ENCODE measurements at regions not wholly inside any gene's neighbourhood (a gene's known extent, or its start where the extent isn't known, plus 50 kb on each side); places are given as distances from the start of the nearest gene placed in this dataset.

DNA sequence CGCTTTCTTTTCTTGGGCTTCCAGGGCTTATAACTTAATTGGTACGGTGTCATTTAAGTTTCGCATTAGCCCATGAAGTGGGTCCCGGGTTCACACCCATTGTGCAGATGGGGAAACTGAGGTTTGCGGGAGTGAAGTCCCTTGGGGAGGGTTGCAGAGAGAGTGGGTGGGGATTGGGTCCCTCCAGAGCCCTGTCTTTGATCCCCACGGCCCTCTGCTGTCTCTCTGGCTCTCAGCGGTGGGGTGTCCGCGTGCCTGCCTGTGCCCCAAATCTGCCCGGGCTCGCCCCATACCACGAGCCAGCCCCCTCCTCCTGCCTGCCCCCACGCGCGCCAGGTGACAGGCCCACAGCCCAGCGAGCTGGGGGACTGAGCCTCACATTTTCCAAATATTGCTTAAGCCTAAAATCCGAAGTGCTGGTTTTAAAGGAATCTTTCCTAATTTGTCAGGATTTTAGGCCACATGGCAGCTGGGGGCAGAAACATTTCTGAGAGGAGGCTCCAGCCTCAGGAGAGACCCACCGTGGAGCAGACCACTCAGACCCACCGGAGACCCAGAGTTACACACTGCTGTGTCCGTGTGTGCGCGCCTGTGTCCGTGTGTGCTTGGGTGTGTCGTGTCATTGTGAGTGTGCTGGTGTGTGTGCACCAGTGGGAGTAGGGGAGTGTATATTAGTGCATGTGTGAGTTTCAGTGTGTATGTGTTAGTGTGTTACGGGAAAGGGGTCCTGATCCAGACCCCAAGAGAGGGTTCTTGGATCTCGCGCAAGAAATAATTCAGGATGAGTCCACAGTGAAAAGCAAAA lies 159.5 kb upstream of the IER5L start:
- no peak for DNase-seq

DNA sequence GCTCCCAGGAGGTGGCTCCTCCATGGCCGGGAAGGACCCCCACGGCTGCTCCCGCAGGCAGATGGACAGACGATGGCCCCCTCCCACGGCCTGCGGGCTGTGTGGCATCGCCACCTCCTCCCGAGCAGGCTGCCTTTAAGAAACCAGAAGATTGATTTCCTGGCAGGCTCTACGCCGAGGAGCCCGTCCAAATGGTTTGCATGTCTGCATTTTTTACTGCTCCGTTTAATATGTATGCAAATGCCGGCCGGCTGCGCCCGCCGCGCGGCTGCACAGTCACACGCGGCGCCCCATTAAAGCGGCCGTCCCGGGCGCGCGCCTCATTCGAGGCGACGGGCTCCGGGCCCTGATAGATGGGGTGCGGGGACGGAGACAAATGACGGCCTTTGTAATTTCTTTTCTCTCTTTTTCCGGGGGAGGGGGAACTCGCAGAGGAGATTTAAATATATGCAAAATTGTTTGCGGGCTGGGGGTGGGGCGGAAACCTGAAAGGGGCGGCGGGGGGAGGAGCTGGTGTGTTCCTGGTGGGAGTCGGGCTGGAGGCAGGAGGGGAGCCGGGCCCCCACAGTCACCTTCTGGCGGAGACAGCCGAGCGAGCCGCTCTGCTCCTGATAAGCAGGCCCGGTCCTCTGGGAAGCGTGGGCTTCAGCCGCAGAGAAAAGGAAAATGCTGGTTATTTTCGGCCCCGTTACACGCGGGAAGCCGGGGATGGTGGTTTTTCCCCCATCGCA lies 158.7 kb upstream of the IER5L start:
- DNase-seq, result peak; percentile 50

GRCh38 chr9:129336130-129336528 lies 158.1 kb upstream of the IER5L start:
- peak; percentile 44 for DNase-seq

DNA sequence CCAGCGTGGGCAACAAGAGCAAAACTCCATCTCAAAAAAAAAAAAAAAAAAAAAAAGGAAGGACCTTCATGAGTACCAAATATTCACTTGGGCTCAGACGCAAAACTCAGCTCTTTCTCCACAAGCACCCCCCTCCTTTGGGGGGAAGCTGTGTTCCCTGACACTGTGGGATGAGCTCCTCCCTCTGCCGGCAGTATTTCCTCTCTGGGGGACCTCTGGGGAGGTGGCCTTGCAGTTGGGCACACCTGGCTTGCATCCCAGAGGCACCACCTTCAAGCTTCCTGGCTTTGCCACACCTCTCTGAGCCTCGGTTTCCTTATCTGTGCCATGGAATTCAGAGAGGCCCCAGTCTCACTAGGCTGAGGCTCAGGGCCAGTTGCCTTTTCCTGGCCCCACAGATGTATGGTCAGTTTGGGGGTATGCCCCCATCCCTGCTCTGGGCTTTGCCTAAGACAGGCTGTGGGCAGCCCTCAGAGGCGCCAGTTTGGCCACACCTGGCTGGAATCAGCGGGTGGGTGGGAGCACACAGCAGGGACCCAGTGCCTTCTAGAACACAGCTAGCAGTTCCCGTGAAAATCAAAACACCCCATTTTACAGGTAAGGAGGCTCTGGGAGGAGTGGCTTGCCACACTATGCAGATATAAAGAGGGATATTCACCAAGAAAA lies 157.5 kb upstream of the IER5L start:
- no peak for DNase-seq

DNA sequence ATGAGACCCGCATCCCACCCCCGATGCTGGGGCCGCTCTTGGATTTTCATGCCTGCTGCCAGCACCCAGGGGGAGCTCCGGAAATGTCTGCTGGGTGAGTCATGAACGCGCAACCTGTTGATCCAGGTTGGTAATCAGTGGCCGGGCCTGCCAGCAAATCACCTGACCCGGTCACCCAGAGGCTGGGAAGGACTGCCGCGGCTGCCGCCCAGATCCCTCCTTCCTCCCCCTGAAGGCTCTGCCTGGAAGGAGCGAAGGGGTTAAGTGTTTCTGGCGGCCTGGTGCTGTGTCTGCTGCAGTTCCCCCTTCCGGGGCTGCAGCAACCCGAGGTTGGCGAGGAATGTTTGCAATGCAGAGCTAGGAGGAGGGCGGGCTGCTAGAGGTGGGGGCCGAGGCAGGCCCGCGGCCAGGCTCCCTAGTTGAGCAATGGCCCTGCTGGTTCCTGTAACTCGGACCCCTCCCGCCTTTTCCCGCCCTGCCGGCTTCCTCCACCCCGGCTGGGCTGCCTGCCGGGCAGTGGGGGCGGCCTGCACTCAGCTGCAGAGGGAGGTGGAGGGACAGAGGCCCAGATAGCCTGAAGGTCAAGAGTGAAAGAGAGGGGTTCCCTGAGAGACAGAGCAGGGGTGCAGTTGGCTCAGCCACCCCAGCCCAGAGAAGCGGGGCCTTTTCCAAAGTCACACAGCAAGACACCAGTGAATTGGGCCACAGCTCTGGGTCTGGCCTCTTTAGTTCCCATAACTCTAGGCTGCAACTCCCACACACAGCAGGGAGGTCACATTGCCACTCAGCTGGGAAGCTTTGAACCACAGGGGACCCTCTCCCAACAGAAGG lies 156.3 kb upstream of the IER5L start:
- DNase-seq, result peak; percentile 96

GRCh38 chr9:129333617-129334104 lies 155.6 kb upstream of the IER5L start:
- DNase-seq, result no peak

- DNase-seq, result no peak
Observed at GRCh38 chr9:129332581-129332980, 154.5 kb upstream of the IER5L start.

DNA sequence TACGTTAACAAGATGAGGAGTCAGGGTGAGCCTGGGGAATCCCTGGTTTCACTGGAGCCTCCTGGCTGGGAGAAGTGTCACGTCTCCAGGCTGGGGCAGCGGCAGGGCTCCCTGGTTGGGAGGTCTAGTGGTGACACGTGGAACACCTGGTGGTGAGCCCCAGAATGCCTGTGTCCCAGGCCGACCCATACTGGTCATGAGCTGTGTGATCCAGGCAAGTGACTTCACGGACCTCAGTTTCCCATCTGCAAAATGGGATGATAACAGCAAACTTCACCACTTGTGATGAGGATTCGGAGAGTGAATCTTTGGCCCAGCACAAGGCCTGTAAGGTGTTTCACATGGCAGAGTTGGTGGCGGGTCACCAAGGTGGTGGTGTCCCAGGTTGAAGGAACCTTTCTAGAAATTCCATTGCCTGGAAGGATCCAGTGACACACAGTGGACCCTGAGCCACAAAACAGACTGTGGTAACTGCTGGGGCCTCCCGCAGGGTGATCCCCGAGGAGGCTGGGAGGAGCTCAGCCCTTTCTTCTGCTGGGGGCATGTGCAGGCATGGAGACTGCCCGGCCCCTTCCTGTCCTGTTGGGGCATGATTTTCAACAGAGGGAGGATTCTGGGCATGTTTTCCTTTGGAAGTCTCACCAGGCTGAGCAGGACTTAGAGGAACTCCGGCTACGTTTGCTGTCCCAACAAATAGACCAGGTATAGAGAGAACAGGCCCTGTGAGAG lies 153.9 kb upstream of the IER5L start:
- DNase-seq, result no peak

GRCh38 chr9:129331493-129331765 lies 153.4 kb upstream of the IER5L start:
- no peak for DNase-seq

DNA sequence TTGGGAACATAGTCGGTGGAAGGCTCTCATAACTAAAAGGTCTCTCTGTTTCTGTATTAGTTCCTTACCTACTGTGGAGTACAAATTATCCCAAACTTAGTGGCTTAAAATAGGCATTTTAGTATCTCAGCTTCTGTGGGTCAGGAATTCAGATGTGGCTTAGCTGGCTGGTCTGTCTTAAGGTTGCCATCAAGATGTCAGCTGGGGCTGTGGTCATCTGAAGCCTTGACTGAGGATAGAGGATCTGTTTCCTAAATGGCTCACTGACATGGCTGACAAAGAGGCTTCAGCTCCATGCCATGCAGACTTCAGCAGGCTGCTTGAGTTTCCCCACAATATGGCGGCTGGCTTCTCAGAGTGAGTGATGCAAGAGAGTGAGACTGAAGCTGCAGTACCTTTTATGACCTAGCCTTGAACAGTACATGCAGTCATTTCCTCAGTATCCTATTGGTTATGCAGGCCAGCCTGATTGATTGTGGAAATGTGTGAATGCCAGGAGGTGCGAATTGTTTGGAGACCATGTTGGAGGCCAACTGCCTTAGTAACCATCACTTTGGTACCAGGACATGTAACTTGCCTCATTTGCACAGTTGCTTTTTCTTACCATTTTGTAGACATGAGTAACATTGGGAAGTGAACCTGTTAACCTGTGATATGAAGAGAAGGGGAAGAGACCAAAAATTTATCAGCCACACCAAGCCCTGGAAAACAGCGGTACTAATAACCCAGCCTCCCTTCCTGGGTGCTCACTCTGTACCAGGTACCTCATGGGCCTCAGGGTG lies 152.8 kb upstream of the IER5L start:
- DNase-seq, result no peak

DNA sequence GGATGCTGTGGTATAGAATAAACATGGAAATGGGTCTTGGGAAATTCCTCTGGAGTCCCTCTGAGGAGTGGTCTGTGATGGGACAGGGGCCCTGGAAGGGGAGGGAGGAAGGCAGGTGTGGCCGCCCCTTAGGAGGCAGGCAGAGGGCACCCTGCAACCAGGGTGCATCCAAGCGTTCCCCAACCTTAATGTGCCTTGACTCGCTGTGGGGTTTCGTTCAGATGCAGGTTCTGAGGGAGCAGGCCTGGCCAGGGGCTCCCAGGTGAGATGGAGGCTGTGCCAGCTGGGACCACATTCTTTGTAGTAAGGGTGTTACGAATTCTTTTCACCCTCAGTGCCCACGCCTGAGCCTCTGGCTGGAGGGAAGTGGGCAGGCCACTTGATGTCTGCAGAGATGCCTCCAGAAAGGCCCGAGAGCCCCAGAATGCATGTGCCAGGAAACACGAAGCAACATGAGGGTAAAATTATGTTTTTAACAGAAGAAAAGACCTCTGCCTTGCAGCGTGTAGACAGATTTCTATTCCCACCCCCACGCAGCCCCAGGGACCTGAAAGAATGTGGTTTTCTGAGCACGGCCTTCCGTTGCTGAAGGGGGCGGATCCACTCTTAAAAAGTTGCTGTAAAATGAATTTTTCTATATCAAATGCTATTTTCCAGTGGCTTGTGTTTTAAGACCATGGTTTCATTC lies 150.4 kb upstream of the IER5L start:
- no peak for DNase-seq

- no peak for DNase-seq
Observed at GRCh38 chr9:129327552-129328328, 149.7 kb upstream of the IER5L start.

DNA sequence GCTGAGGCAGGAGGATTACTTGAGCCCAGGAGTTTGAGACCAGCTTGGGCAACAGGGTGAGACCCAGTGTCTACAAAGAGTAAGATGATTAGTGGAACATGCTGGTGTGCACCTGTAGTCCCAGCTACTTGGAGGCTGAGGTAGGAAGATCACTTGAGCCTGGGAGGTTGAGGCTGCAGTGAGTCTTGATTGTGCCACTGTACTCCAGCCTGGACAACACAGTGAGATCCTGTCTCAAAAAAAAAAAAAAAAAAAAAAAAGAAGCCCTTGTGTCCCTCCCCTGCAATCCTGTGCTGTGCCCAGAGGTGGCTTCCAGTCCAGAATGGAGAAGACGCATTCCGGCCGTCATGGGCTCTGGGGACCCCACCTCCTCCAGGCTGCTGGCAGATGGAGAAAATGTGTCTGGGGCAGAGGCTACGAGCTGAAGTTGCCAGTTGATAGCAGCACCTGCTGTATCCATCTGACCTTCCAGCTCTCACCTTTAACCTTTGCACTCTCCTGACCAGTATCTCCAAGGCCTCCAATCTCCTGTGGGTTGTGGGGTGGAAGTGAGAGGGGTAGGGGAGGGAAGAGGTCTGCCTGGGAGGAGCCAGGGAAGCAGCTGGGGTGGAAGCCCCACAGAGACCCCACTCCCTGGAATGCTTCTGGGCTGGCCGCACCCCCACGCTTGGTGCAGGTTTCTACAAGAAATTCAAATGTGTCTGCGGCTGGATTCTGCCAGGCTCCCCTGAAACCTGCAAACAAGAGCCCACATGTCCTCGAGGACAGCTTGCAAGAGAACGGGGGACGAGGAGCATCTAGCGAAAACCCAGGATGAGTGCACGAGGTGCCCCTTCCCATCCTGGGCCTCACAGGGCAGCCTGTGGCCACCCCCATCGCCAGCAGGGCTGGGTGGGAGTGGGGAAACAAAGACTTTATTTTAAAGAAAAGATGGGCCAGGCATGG lies 148.3 kb upstream of the IER5L start:
- DNase-seq, result no peak

DNA sequence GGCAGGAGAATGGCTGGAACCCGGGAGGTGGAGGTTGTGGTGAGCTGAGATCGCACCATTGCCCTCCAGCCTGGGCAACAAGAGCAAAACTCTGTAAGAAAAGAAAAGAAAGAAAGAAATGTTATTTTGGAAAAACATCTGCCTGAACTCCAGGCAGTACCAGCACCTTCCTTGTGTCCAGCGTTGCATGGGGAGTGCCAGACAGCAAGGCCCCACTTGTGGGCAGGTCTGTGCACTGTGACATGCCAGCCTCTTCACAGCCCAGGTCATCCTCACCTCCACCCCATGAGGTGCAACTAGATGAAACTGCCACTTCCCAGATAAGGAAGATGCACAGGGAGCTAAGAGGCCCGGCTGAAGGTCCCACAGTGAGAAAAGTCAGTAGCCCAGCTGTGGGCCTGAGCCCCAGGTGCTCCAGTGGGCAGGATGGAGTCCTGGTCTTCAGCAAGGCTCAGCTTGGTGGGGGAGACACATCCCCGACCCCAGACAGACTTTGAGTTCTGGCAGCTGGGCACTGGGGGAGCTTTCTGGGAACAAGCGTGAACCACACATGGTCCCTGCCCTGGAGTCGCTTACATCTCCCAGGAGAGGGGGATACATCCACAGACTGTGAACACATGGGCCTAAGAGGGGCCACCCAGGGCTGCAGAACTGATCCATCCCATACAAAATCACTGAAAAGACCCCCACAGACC lies 146.9 kb upstream of the IER5L start:
- no peak for DNase-seq

GRCh38 chr9:129323999-129324553 lies 146.0 kb upstream of the IER5L start:
- DNase-seq, result no peak

DNA sequence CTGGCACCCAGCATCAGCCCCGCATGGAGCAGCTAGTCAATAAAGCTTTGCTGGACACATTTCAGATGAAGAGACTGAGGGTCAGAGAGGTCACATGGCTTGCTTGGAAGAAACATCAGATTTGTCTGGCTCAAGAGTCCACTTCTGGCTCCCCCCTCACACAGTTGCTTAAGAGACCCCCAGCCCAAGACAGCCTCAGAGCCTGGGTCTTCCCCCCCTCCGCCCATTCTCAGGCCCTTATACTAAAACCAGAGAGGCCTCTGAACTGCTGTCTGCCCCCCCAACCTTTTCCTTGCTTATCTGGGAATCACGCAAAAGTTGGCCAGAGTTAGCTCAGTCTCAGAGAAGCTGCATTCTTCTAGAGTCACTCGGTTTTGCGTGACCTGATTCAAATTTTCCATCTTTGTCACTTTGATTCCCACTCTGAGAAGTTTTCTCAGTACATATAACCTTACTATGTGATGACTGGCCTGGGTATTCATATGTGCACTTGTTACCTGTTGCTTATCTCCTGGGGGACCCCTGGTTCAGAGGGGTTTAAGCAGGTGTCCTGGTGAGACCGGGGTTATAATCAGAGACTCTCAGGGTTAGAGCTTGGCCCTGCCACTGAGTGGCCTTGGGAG lies 145.4 kb upstream of the IER5L start:
- DNase-seq, result no peak

GRCh38 chr9:129322641-129323375 lies 144.7 kb upstream of the IER5L start:
- no peak for DNase-seq

Measured in EL (cell line).